T-cell (primary cell): ENCODE measurements at regions not wholly inside any gene's neighbourhood (a gene's known extent, or its start where the extent isn't known, plus 50 kb on each side); places are given as distances from the start of the nearest gene placed in this dataset.
"Not testable (repeated sequence)": the region's sequence is repeated elsewhere in the genome, so short reads cannot be mapped to it uniquely, and the experiment has no call there.

Source experiments
- ATAC-seq, 4 experiments: fragments of 200-7000 bp in 3 of 4; fragments of 150-1000 bp in 1 of 4; cut with Tn5 transposase; replicated peaks in 1 of 4; 1 replicate in 3 of 4; 2 replicates in 1 of 4; pipeline ENCODE4 v1.10.0; 2021; ENCODE audit warnings: moderate library complexity in 3 of 4, mild to moderate bottlenecking in 2 of 4, moderate number of reproducible peaks in 1 of 4
- CTCF ChIA-PET, 2 donors: fragments of 300-600 bp; sonication (Branson Sonifier 250); formaldehyde crosslinking; loops; one replicate each; lab custom pipeline; 2022; ENCODE audit warnings: antibody characterized with exemption in 2 of 2; lab: Charles Lee
- POLR2A ChIA-PET, 2 donors: fragments of 300-600 bp; sonication (Branson Sonifier 250); formaldehyde crosslinking; loops; one replicate each; lab custom pipeline; 2022; ENCODE audit warnings: antibody characterized with exemption in 2 of 2; lab: Charles Lee
- DNase-seq, 35 experiments: peaks; one replicate each; pipeline versions ENCODE4 v3.0.0 to v3.0.0-alpha.2; 2013 to 2023
- H3K27ac ChIP-seq: one replicate; pipeline ENCODE4 v1.5.1; 2013; ENCODE audit warnings: low read length
- H3K27me3 ChIP-seq, 2 experiments: replicated peaks in 1 of 2; 1 replicate in 1 of 2; 2 replicates in 1 of 2; pipeline versions ENCODE4 v1.6.1 to v1.7.0; 2013; ENCODE audit warnings: low read length in 1 of 2, mixed read lengths in 1 of 2; ENCODE audit not compliant: control insufficient read depth in 2 of 2, insufficient read depth in 2 of 2; ENCODE audit errors: extremely low read depth in 1 of 2
- H3K36me3 ChIP-seq, 2 donors: 1 replicate in 1 of 2; 2 replicates in 1 of 2; pipeline versions ENCODE4 v1.6.1 to v1.7.0; 2013; ENCODE audit warnings: low read length in 1 of 2; ENCODE audit not compliant: control insufficient read depth in 2 of 2, insufficient read depth in 1 of 2; ENCODE audit errors: extremely low read depth in 1 of 2
- H3K4me1 ChIP-seq, 2 experiments: 1 replicate in 1 of 2; 2 replicates in 1 of 2; pipeline versions ENCODE4 v1.6.1 to v1.7.0; 2013; ENCODE audit warnings: low read length in 2 of 2, mixed read lengths in 1 of 2; ENCODE audit not compliant: insufficient read depth in 2 of 2, control insufficient read depth in 1 of 2; ENCODE audit errors: extremely low read depth in 1 of 2
- H3K4me3 ChIP-seq, 2 donors: 1 replicate in 1 of 2; 2 replicates in 1 of 2; pipeline versions ENCODE4 v1.5.1 to v1.7.0; 2013; ENCODE audit warnings: mild to moderate bottlenecking in 2 of 2, low read length in 1 of 2, moderate library complexity in 1 of 2; ENCODE audit not compliant: control insufficient read depth in 1 of 2; ENCODE audit errors: extremely low read depth in 1 of 2
- H3K9me3 ChIP-seq: 2 replicates; pipeline ENCODE4 v1.7.0; 2013
- H3K27ac Mint-ChIP-seq, 2 donors: one replicate each; pipeline ENCODE4 v1.8.0; 2020 to 2021; ENCODE audit warnings: mild to moderate bottlenecking in 2 of 2, mixed read lengths in 2 of 2
- H3K27me3 Mint-ChIP-seq, 2 donors: one replicate each; pipeline ENCODE4 v1.8.0; 2021 to 2022; ENCODE audit warnings: mixed read lengths in 2 of 2
- H3K36me3 Mint-ChIP-seq: one replicate; pipeline ENCODE4 v1.8.0; 2021; ENCODE audit warnings: mixed read lengths
- H3K4me1 Mint-ChIP-seq, 3 donors: one replicate each; pipeline ENCODE4 v1.8.0; 2020 to 2022; ENCODE audit warnings: mixed read lengths in 3 of 3, mild to moderate bottlenecking in 1 of 3
- H3K4me3 Mint-ChIP-seq, 3 donors: one replicate each; pipeline ENCODE4 v1.8.0; 2020 to 2022; ENCODE audit warnings: mild to moderate bottlenecking in 3 of 3, mixed read lengths in 3 of 3, moderate library complexity in 3 of 3
- H3K9me3 Mint-ChIP-seq, 3 donors: one replicate each; pipeline ENCODE4 v1.8.0; 2020 to 2022; ENCODE audit warnings: mixed read lengths in 3 of 3
- WGBS: methylation state at CpG from one replicate; pipeline ENCODE4 v1.1.5; 2013; ENCODE audit warnings: missing lambda C conversion rate; ENCODE audit not compliant: insufficient coverage; 5-methylcytosine and 5-hydroxymethylcytosine counted together

DNA sequence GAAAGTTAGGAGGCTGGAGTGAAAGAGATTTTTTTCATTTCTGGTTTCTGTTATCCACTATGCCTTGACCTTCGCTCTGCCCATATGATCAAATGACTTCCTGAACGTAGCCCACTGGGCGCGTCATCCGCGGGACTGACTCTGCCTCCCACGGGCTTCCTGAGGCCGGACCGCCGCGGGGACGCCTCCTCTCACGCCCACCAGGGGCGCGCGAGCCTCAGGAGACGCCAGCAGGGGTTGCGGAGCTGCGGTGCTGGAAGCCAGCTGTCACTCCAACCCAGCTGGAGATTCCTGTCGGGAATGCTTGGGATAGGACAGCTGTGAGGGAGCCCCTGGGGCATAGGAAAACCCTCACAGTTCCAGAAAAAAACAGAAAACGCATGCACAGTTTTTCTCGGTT, 461.5 kb downstream of the FOXD4L4 start:
- POLR2A ChIA-PET, H3K27ac Mint-ChIP-seq, H3K4me1 Mint-ChIP-seq, CTCF ChIA-PET, H3K9me3 Mint-ChIP-seq, H3K9me3 ChIP-seq, H3K27ac ChIP-seq, H3K27me3 Mint-ChIP-seq, H3K27me3 ChIP-seq, H3K4me1 ChIP-seq, H3K4me3 ChIP-seq, H3K4me3 Mint-ChIP-seq, DNase-seq, H3K36me3 Mint-ChIP-seq, H3K36me3 ChIP-seq: not testable (repeated sequence)
- ATAC-seq, result peak in 1 of 4 experiments; percentile 41
- no CpG with 5 or more reads among the region's 22 CpGs for WGBS

GRCh38 chr9:66206617-66207016, 469.7 kb downstream of the FOXD4L4 start:
- POLR2A ChIA-PET, H3K36me3 Mint-ChIP-seq, H3K4me1 ChIP-seq, H3K9me3 ChIP-seq, CTCF ChIA-PET, H3K4me3 ChIP-seq, H3K4me3 Mint-ChIP-seq, H3K4me1 Mint-ChIP-seq, H3K9me3 Mint-ChIP-seq, DNase-seq, H3K27me3 Mint-ChIP-seq, H3K36me3 ChIP-seq, ATAC-seq, H3K27ac Mint-ChIP-seq, H3K27me3 ChIP-seq, H3K27ac ChIP-seq: not testable (repeated sequence)
- no CpG with 5 or more reads among the region's 1 CpG for WGBS

DNA sequence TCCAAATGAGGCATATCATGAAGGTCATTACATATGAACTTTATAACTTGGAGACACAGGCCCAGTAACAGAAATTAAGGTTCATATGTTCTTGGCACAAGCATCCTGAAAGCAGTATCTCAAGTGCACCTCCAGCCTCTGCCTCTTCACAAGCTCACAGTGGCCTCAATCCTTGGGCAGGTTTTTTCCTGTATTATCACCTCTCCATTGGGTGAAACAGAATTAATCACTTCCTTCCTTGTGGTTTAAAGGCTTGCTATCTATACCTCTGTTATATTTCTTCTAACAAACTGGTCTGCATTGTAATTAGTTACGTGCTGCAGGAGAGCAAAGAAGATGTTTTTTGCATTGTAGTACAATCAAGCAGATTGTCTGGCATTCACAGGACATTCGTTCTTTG, 471.0 kb downstream of the FOXD4L4 start:
- H3K27ac Mint-ChIP-seq, H3K27me3 ChIP-seq, H3K27ac ChIP-seq, H3K36me3 ChIP-seq, ATAC-seq, H3K4me3 Mint-ChIP-seq, DNase-seq, H3K9me3 ChIP-seq, H3K4me1 ChIP-seq, H3K9me3 Mint-ChIP-seq, H3K4me1 Mint-ChIP-seq, POLR2A ChIA-PET, CTCF ChIA-PET, H3K4me3 ChIP-seq, H3K36me3 Mint-ChIP-seq, H3K27me3 Mint-ChIP-seq: not testable (repeated sequence)
- WGBS, result no CpG with 5 or more reads among the region's 2 CpGs

- CTCF ChIA-PET, H3K36me3 ChIP-seq, H3K9me3 ChIP-seq, H3K27me3 ChIP-seq, H3K4me3 Mint-ChIP-seq, H3K27me3 Mint-ChIP-seq, H3K4me3 ChIP-seq, POLR2A ChIA-PET, H3K36me3 Mint-ChIP-seq, H3K9me3 Mint-ChIP-seq, H3K27ac Mint-ChIP-seq, H3K27ac ChIP-seq, H3K4me1 Mint-ChIP-seq, ATAC-seq, H3K4me1 ChIP-seq: not testable (repeated sequence)
- peak in 1 of 35 experiments; percentile 14 for DNase-seq
- WGBS, result no CpG with 5 or more reads among the region's 4 CpGs
These were observed 507.8 kb downstream of the FOXD4L4 start for GRCh38 chr9:66244763-66245162.

DNA sequence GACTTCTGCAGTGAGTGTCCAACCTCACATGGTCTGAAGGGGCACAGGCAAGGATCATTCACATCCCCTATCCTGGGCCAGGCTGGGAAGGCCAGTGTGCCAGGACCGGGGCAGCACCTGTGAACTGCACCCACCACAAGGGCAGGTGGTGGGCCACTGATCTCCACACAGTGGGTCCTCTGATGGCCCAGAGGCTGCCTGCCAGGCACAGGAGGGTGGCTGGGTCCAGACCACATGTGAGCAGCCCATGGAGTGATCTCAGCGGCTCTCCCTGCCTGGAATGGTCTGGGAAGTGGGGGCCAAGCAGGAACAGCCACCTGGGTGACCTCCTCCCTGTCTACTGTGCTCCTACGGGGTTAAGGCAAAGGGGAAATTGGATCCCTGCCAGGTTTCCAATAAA, 508.5 kb downstream of the FOXD4L4 start:
- H3K27me3 ChIP-seq, ATAC-seq, H3K4me3 Mint-ChIP-seq, H3K4me3 ChIP-seq, H3K36me3 ChIP-seq, CTCF ChIA-PET, DNase-seq, H3K4me1 ChIP-seq, POLR2A ChIA-PET, H3K9me3 Mint-ChIP-seq, H3K36me3 Mint-ChIP-seq, H3K9me3 ChIP-seq, H3K4me1 Mint-ChIP-seq, H3K27ac ChIP-seq, H3K27ac Mint-ChIP-seq, H3K27me3 Mint-ChIP-seq: not testable (repeated sequence)
- no CpG with 5 or more reads among the region's 3 CpGs for WGBS

DNA sequence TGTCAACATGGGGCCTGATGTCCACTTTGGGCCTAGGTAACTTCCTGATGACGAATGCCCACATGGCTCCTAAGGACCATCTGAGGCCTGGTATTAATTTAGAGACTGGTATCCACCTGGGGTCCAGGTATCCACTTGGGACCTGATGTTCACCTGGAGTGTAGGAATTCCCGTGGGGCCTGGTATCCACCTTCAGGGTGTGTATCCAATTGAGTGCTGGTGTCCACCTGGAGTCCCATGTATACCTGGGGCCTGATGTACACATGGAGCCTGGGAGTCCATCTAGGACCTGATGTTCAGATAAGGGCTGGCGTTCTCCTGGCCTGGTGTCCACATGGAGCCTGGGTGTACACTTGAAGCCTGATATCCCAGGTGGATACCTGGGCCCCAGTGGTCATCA, 520.6 kb downstream of the FOXD4L4 start:
- H3K36me3 ChIP-seq, H3K4me1 ChIP-seq, H3K27me3 ChIP-seq, H3K27ac Mint-ChIP-seq, H3K4me1 Mint-ChIP-seq, ATAC-seq, H3K4me3 ChIP-seq, H3K27me3 Mint-ChIP-seq, H3K4me3 Mint-ChIP-seq, CTCF ChIA-PET, H3K9me3 Mint-ChIP-seq, DNase-seq, H3K27ac ChIP-seq, H3K36me3 Mint-ChIP-seq, H3K9me3 ChIP-seq, POLR2A ChIA-PET: not testable (repeated sequence)
- 100% methylated on average over 1 of the region's 3 CpGs for WGBS

GRCh38 chr9:66261576-66261975, 524.6 kb downstream of the FOXD4L4 start:
- DNase-seq, H3K4me1 ChIP-seq, H3K27ac ChIP-seq, CTCF ChIA-PET, H3K36me3 ChIP-seq, POLR2A ChIA-PET, H3K9me3 Mint-ChIP-seq, H3K4me3 Mint-ChIP-seq, H3K9me3 ChIP-seq, H3K4me3 ChIP-seq, ATAC-seq, H3K27me3 ChIP-seq, H3K4me1 Mint-ChIP-seq, H3K36me3 Mint-ChIP-seq, H3K27ac Mint-ChIP-seq, H3K27me3 Mint-ChIP-seq: not testable (repeated sequence)
- no CpG with 5 or more reads among the region's 4 CpGs for WGBS
